Thoracic aorta (tissue), 2 donors: ENCODE measurements at regions not wholly inside any gene's neighbourhood (a gene's known extent, or its start where the extent isn't known, plus 50 kb on each side); places are given as distances from the start of the nearest gene placed in this dataset.

Experiments used
- ATAC-seq: fragments of 150-250 bp; one replicate; pipeline ENCODE4 v1.8.0; 2017; ENCODE audit warnings: low read depth; ENCODE audit not compliant: insufficient number of reproducible peaks, low FRiP score
- DNase-seq: peaks from one replicate; pipeline ENCODE4 v3.0.0-alpha.2; 2020; ENCODE audit warnings: low spot score
- H3K27ac ChIP-seq, 2 donors: fragments of 200-600 bp; sonication (generic); 1 replicate in 1 of 2; 2 replicates in 1 of 2; pipeline ENCODE4 v1.5.1; 2016; ENCODE audit warnings: mild to moderate bottlenecking in 2 of 2, moderate library complexity in 2 of 2
- H3K27me3 ChIP-seq: fragments of 200-600 bp; sonication (generic); replicated peaks from 2 replicates; pipeline ENCODE4 v1.6.0; 2016; ENCODE audit warnings: mild to moderate bottlenecking; ENCODE audit not compliant: insufficient read depth
- H3K36me3 ChIP-seq: fragments of 200-600 bp; sonication (generic); one replicate; pipeline ENCODE4 v1.5.1; 2016
- H3K4me1 ChIP-seq, 2 donors: fragments of 200-600 bp; sonication (generic); 1 replicate in 1 of 2; 2 replicates in 1 of 2; pipeline versions ENCODE4 v1.5.1 to v1.6.0; 2016; ENCODE audit warnings: low read depth in 2 of 2, mild to moderate bottlenecking in 1 of 2; ENCODE audit not compliant: control insufficient read depth in 1 of 2
- H3K4me3 ChIP-seq: fragments of 200-600 bp; sonication (generic); 2 replicates; pipeline ENCODE4 v1.5.1; 2016; ENCODE audit warnings: mild to moderate bottlenecking
- H3K9me3 ChIP-seq: fragments of 200-600 bp; sonication (generic); 2 replicates; pipeline ENCODE4 v1.5.1; 2016
- TF ChIP-seq, protein P1 (sequence below): fragments of 200-600 bp; sonication (generic); IDR thresholded peaks from one replicate; pipeline ENCODE4 v1.5.1; 2019; ENCODE audit warnings: antibody characterized with exemption

DNA sequence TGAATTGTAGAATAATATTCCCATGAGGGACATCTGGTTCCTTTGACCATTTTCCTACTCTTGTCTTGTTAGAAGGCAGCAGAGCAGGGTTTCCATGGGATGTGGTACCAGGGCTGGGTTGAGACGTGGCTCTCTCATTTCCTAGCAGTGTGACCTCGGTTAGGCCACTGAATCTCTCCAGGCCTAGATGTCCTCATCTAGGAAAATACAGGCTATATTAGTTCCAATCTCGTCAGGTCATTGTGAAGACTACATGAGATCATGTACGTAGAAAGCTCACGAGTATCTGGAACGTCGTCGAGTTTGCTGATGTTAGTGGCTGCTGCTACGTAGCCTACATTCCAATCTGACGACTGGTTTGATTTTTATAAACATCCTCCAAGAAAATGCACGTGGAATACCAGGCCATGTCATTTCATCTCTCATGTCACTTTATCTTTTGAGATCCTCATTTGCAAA, 278.2 kb upstream of the GATB start:
- peak overlapping the region; percentile 59 to 61 for H3K27ac ChIP-seq
- TF ChIP-seq, protein P1, sequence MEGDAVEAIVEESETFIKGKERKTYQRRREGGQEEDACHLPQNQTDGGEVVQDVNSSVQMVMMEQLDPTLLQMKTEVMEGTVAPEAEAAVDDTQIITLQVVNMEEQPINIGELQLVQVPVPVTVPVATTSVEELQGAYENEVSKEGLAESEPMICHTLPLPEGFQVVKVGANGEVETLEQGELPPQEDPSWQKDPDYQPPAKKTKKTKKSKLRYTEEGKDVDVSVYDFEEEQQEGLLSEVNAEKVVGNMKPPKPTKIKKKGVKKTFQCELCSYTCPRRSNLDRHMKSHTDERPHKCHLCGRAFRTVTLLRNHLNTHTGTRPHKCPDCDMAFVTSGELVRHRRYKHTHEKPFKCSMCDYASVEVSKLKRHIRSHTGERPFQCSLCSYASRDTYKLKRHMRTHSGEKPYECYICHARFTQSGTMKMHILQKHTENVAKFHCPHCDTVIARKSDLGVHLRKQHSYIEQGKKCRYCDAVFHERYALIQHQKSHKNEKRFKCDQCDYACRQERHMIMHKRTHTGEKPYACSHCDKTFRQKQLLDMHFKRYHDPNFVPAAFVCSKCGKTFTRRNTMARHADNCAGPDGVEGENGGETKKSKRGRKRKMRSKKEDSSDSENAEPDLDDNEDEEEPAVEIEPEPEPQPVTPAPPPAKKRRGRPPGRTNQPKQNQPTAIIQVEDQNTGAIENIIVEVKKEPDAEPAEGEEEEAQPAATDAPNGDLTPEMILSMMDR, result no peak
- no peak for ATAC-seq

DNA sequence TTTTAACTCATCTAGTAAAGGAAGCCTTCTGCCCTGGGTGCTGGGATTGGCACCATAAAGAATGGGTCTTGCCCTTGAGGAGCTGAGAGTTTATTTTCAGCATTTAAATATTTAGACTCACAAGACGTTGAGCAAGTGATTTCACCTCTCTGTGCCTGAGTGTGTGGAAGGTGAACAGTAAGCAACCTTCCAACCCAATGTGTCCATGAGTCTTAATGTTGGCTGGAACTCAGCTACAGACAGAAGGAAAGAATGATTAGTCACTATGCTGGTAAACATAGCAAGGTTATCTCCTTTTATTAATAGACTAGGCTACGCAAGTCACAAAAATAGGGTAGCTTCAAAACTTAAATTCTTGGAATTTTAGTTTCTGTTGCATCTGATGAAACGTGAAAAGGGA, 277.4 kb upstream of the GATB start:
- Histone ChIP-seq H3K4me1 (peaks cover 0 to 38% of the 10 kb centered on the region in 2 donors), H3K9me3 (no peaks in the 10 kb centered on the region), H3K4me3 (no peak overlapping the region), H3K27me3 (no peaks in the 10 kb centered on the region), H3K27ac (peak overlapping the region; percentile 58 to 61), H3K36me3 (no peaks in the 10 kb centered on the region)
- TF ChIP-seq, protein P1, result no peak
- ATAC-seq, result peak; percentile 82
- no peak for DNase-seq

More for the DNA sequence above, 278.2 kb upstream of the GATB start:
- H3K4me1 ChIP-seq, result peaks cover 0 to 36% of the 10 kb centered on the region in 2 donors
- no peaks in the 10 kb centered on the region for H3K9me3 ChIP-seq
- H3K36me3 ChIP-seq, result no peaks in the 10 kb centered on the region
- no peak overlapping the region for H3K4me3 ChIP-seq
- no peak for DNase-seq
- H3K27me3 ChIP-seq, result no peaks in the 10 kb centered on the region

DNA sequence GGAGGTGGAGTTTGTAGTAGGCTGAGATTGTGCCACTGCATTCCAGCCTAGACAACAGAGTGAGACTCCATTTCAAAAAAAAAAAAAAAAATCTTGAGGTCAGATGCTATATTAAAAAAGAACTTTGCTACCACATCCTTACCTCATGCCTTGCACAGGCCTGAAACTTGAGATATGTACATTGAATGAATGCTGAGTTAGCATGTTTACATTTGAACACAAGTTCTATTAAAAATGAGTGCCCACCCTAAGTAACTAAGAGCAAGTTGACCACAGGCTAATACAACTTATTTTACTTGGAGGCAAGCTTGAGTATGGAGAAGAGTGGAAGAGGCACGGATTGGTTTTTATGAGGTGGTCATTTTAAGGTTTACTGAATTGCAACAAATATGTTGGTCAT, 276.6 kb upstream of the GATB start:
- DNase-seq (no peak), ATAC-seq (no peak)
- Histone ChIP-seq H3K9me3 (no peaks in the 10 kb centered on the region), H3K27me3 (no peaks in the 10 kb centered on the region), H3K27ac (peak overlapping the region; percentile 58 to 61), H3K36me3 (no peaks in the 10 kb centered on the region), H3K4me1 (peaks cover 0 to 44% of the 10 kb centered on the region in 2 donors), H3K4me3 (no peak overlapping the region)
- TF ChIP-seq, protein P1, result no peak

DNA sequence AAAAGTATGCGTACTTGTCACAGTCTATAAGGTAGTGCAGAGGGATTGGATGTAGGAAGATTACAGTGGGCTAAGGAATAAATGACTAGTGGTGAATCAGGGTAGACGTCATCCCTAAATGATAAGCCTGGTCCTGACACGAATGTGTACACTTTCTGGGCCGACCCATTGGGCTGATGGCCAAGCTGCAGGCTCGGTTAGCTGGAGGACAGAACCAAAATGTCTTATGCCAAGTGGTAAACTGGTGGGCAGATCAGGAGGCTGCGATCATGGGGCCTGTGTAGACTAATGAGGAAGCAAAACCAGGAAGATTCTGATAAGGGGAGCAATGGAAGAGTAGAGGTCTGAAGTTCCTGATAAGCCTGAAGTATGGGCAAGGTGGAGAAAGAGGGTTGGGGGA, 272.8 kb upstream of the GATB start:
- TF ChIP-seq, protein P1, result no peak
- ATAC-seq, result no peak
- Histone ChIP-seq H3K9me3 (no peaks in the 10 kb centered on the region), H3K36me3 (no peaks in the 10 kb centered on the region), H3K27me3 (no peaks in the 10 kb centered on the region), H3K27ac (no peak overlapping the region), H3K4me1 (peaks cover 0 to 37% of the 10 kb centered on the region in 2 donors), H3K4me3 (no peak overlapping the region)
- no peak for DNase-seq

DNA sequence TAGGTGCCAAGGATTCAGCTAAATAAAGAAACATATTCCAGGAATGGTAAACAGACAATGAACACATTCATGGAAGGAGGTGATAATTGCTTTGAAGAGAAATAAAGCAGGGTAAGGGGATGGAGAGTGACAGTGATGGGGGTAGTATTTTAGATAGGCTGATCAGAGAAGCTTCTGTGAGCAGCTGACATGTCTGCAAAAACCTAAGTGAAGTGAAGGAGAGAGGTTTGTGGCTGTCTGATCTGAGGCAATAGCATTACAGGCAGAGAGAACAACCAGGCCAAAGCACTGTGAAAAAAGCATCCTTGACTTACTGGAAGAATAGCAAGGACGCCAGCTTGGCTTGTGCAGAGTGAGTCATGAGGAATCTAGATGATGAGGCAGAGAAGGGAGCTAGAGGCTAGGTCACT, 271.9 kb upstream of the GATB start:
- Histone ChIP-seq H3K4me1 (peaks cover 0 to 28% of the 10 kb centered on the region in 2 donors), H3K36me3 (no peaks in the 10 kb centered on the region), H3K4me3 (no peak overlapping the region), H3K27me3 (no peaks in the 10 kb centered on the region), H3K27ac (peak overlapping the region; percentile 39 to 56), H3K9me3 (no peaks in the 10 kb centered on the region)
- TF ChIP-seq, protein P1, result no peak
- peak; percentile 34 for DNase-seq
- ATAC-seq, result peak; percentile 28
